SU-DHL-6 (cell line): ENCODE measurements at regions not wholly inside any gene's neighbourhood (a gene's known extent, or its start where the extent isn't known, plus 50 kb on each side); places are given as distances from the start of the nearest gene placed in this dataset.
"Not testable (repeated sequence)": the region's sequence is repeated elsewhere in the genome, so short reads cannot be mapped to it uniquely, and the experiment has no call there.

ENCODE experiments used
- H2AFZ ChIP-seq: fragments of 200-600 bp; sonication (generic); 2 replicates; pipeline ENCODE4 v1.6.1; 2014; ENCODE audit warnings: low read depth, mild to moderate bottlenecking, moderate library complexity, mixed read lengths, antibody characterized with exemption, low read length; ENCODE audit not compliant: severe bottlenecking
- H3F3A ChIP-seq: fragments of 200-600 bp; shearing (Covaris generic); 2 replicates; pipeline ENCODE4 v1.6.0; 2016; ENCODE audit warnings: antibody characterized with exemption, mild to moderate bottlenecking; ENCODE audit not compliant: insufficient read depth
- H3K27ac ChIP-seq: fragments of 200-600 bp; sonication (generic); 2 replicates; pipeline ENCODE4 v1.5.1; 2016; ENCODE audit warnings: low read depth, mild to moderate bottlenecking, low read length, moderate library complexity, mixed read lengths
- H3K27me3 ChIP-seq: fragments of 200-600 bp; sonication (generic), shearing (Covaris generic); 2 replicates; pipeline ENCODE4 v1.6.0; 2014; ENCODE audit warnings: mild to moderate bottlenecking, low read length
- H3K36me3 ChIP-seq: fragments of 200-600 bp; sonication (generic); 2 replicates; pipeline ENCODE4 v1.6.1; 2014; ENCODE audit warnings: mild to moderate bottlenecking, low read length, mixed read lengths
- H3K4me2 ChIP-seq: fragments of 300-600, 200-600 bp; shearing (Covaris generic), sonication (generic); 2 replicates; pipeline ENCODE4 v1.6.0; 2014; ENCODE audit warnings: low read length, low read depth, mild to moderate bottlenecking; ENCODE audit not compliant: poor library complexity, severe bottlenecking
- H3K4me3 ChIP-seq: fragments of 200-600 bp; sonication (generic); 2 replicates; pipeline ENCODE4 v1.5.1; 2014; ENCODE audit warnings: antibody characterized with exemption, low read length, mild to moderate bottlenecking, mixed read lengths; ENCODE audit not compliant: insufficient read depth, poor library complexity, severe bottlenecking
- H3K79me2 ChIP-seq: fragments of 200-600 bp; sonication (generic); 2 replicates; pipeline ENCODE4 v1.6.1; 2014; ENCODE audit warnings: mild to moderate bottlenecking, low read length, moderate library complexity; ENCODE audit not compliant: insufficient read depth
- H3K9ac ChIP-seq: fragments of 200-600 bp; sonication (generic); 2 replicates; pipeline ENCODE4 v1.7.0; 2014; ENCODE audit warnings: mild to moderate bottlenecking, low read length
- H3K9me2 ChIP-seq: fragments of 200-600 bp; sonication (generic); replicated peaks from 2 replicates; pipeline ENCODE4 v1.6.1; 2014; ENCODE audit warnings: low read length; ENCODE audit not compliant: insufficient read depth
- H3K9me3 ChIP-seq: fragments of 200-600 bp; sonication (generic); 2 replicates; pipeline ENCODE4 v1.6.1; 2014; ENCODE audit warnings: low read length, mixed read lengths; ENCODE audit not compliant: insufficient read depth
- H4K20me1 ChIP-seq: fragments of 200-600 bp; sonication (generic); 2 replicates; pipeline ENCODE4 v1.6.1; 2014; ENCODE audit warnings: low read depth, mild to moderate bottlenecking, antibody characterized with exemption, low read length, moderate library complexity, mixed read lengths
- EZH2phosphoT487 ChIP-seq: fragments of 200-600 bp; sonication (generic), shearing (Covaris generic); conservative IDR thresholded peaks from 2 replicates; pipeline ENCODE4 v1.6.1; 2018; ENCODE audit warnings: mild to moderate bottlenecking, antibody characterized with exemption, low read length, moderate library complexity, mixed read lengths
- TF ChIP-seq, protein P1 (sequence below): fragments of 200-600 bp; sonication (generic); IDR thresholded peaks from one replicate; pipeline ENCODE4 v1.5.1; 2017; ENCODE audit warnings: antibody characterized with exemption, mild to moderate bottlenecking, low read length, moderate library complexity; ENCODE audit not compliant: insufficient read depth, poor library complexity, severe bottlenecking

GRCh38 chr7:106444068-106444655 lies 159.4 kb upstream of the NAMPT start:
- no peaks in the 10 kb centered on the region for H4K20me1 ChIP-seq
- no peak overlapping the region for H3K9ac ChIP-seq
- TF ChIP-seq, protein P1, sequence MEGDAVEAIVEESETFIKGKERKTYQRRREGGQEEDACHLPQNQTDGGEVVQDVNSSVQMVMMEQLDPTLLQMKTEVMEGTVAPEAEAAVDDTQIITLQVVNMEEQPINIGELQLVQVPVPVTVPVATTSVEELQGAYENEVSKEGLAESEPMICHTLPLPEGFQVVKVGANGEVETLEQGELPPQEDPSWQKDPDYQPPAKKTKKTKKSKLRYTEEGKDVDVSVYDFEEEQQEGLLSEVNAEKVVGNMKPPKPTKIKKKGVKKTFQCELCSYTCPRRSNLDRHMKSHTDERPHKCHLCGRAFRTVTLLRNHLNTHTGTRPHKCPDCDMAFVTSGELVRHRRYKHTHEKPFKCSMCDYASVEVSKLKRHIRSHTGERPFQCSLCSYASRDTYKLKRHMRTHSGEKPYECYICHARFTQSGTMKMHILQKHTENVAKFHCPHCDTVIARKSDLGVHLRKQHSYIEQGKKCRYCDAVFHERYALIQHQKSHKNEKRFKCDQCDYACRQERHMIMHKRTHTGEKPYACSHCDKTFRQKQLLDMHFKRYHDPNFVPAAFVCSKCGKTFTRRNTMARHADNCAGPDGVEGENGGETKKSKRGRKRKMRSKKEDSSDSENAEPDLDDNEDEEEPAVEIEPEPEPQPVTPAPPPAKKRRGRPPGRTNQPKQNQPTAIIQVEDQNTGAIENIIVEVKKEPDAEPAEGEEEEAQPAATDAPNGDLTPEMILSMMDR = no peak
- no peak for TF ChIP-seq EZH2phosphoT487
- H3K27me3 ChIP-seq = no peaks in the 10 kb centered on the region
- no peak overlapping the region for H3K27ac ChIP-seq
- H3K9me2 ChIP-seq = no peaks in the 10 kb centered on the region; the same call in 1 of the 2 replicates
- H3K36me3 ChIP-seq = no peaks in the 10 kb centered on the region
- no peak overlapping the region for H2AFZ ChIP-seq
- no peak overlapping the region for H3K4me2 ChIP-seq
- H3F3A ChIP-seq = no peaks in the 10 kb centered on the region
- no peaks in the 10 kb centered on the region for H3K79me2 ChIP-seq
- H3K4me3 ChIP-seq = no peak overlapping the region
- H3K9me3 ChIP-seq = no peaks in the 10 kb centered on the region

- no peak overlapping the region for H3K27ac ChIP-seq
These were observed 158.4 kb upstream of the NAMPT start for GRCh38 chr7:106443156-106443555.

DNA sequence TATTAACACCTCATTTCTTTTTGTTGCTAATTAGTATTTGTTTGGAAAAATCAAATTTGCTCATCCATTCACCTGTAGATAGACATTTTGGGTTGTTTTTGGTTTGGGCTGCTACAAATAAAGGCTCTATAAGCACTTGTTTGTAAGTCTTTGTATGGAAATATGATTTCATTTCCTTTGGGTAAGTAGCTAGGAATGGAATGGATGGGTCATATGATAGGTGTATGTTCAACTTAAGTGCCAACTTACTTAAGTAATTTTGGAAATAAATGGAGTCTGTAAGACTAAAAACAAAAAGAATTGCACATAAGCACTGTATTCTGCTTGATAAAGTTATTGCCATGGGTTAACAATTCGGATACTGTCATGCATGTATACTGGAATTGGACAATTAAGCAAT lies 157.7 kb upstream of the NAMPT start:
- H2AFZ ChIP-seq = no peak overlapping the region

More at GRCh38 chr7:106443156-106443555, 158.4 kb upstream of the NAMPT start:
- Histone ChIP-seq H3K9me3 (no peaks in the 10 kb centered on the region), H3K27me3 (no peaks in the 10 kb centered on the region), H3K4me3 (no peak overlapping the region), H3K79me2 (no peaks in the 10 kb centered on the region), H3K36me3 (no peaks in the 10 kb centered on the region), H3F3A (no peaks in the 10 kb centered on the region), H3K4me2 (no peak overlapping the region), H3K9ac (no peak overlapping the region), H4K20me1 (no peaks in the 10 kb centered on the region), H3K9me2 (no peaks in the 10 kb centered on the region; the same call in 1 of the 2 replicates), H2AFZ (no peak overlapping the region)
- TF ChIP-seq, protein P1 = no peak
- TF ChIP-seq EZH2phosphoT487 = no peak

GRCh38 chr7:106441343-106441742 lies 156.6 kb upstream of the NAMPT start:
- H3K36me3 ChIP-seq, H3K4me2 ChIP-seq, H3F3A ChIP-seq, H3K4me3 ChIP-seq, H4K20me1 ChIP-seq, H3K79me2 ChIP-seq, H3K9me2 ChIP-seq, H3K9ac ChIP-seq, H3K27ac ChIP-seq, H3K9me3 ChIP-seq, H2AFZ ChIP-seq, H3K27me3 ChIP-seq: not testable (repeated sequence)

More for the DNA sequence above, 157.7 kb upstream of the NAMPT start:
- Histone ChIP-seq H3K9ac (no peak overlapping the region), H3K79me2 (no peaks in the 10 kb centered on the region), H3K4me3 (no peak overlapping the region), H3K4me2 (no peak overlapping the region), H3F3A (no peaks in the 10 kb centered on the region), H4K20me1 (no peaks in the 10 kb centered on the region), H3K27me3 (no peaks in the 10 kb centered on the region), H3K27ac (no peak overlapping the region), H3K9me3 (no peaks in the 10 kb centered on the region), H3K9me2 (no peaks in the 10 kb centered on the region; the same call in 1 of the 2 replicates), H3K36me3 (no peaks in the 10 kb centered on the region)
- no peak for TF ChIP-seq EZH2phosphoT487
- TF ChIP-seq, protein P1 = no peak

- H3K4me2 ChIP-seq, H2AFZ ChIP-seq, H3F3A ChIP-seq, H3K27me3 ChIP-seq, H3K79me2 ChIP-seq, H3K36me3 ChIP-seq, H3K9me3 ChIP-seq, H3K4me3 ChIP-seq, H4K20me1 ChIP-seq, H3K9me2 ChIP-seq, H3K27ac ChIP-seq, H3K9ac ChIP-seq: not testable (repeated sequence)
These were observed 152.2 kb upstream of the NAMPT start for GRCh38 chr7:106436933-106437332.
